SK-N-SH treated with all-trans-retinoic acid at 6 μM for 48 hours (cell line): ENCODE measurements at regions not wholly inside any gene's neighbourhood (a gene's known extent, or its start where the extent isn't known, plus 50 kb on each side); places are given as distances from the start of the nearest gene placed in this dataset.

Source experiments
- ATAC-seq: fragments of 200-7000 bp; cut with Tn5 transposase; 3 replicates; pipeline ENCODE4 v1.9.1; 2020; ENCODE audit warnings: mild to moderate bottlenecking, moderate library complexity
- ARNTL ChIP-seq: fragments of 450-650 bp; formaldehyde crosslinking; IDR thresholded peaks from 2 replicates; pipeline ENCODE4 v1.5.0; 2020; ENCODE audit warnings: low read depth, mild to moderate bottlenecking, moderate library complexity, borderline replicate concordance
- BACH2 ChIP-seq: fragments of 250-450 bp; sonication (Bioruptor Pico); IDR thresholded peaks from 2 replicates; pipeline ENCODE4 v1.9.0; 2021; ENCODE audit warnings: mild to moderate bottlenecking, borderline replicate concordance
- CSDC2 ChIP-seq: fragments of 250-450 bp; sonication (Bioruptor Pico); IDR thresholded peaks from 2 replicates; pipeline ENCODE4 v1.5.0; 2020; ENCODE audit warnings: mild to moderate bottlenecking, moderate library complexity
- ESRRG ChIP-seq: fragments of 250-450 bp; sonication (Bioruptor Pico); IDR thresholded peaks from 2 replicates; pipeline ENCODE4 v1.6.1; 2021; ENCODE audit warnings: mild to moderate bottlenecking
- GLIS3 ChIP-seq: fragments of 250-450 bp; sonication (Bioruptor Pico); IDR thresholded peaks from 2 replicates; pipeline ENCODE4 v1.5.0; 2020; ENCODE audit warnings: mild to moderate bottlenecking, moderate library complexity
- ISL1 ChIP-seq: fragments of 250-450 bp; sonication (Bioruptor Pico); IDR thresholded peaks from 2 replicates; pipeline ENCODE4 v2.1.2; 2022; ENCODE audit warnings: mild to moderate bottlenecking, moderate library complexity
- OSR1 ChIP-seq: fragments of 250-450 bp; sonication (Bioruptor Pico); IDR thresholded peaks from 2 replicates; pipeline ENCODE4 v1.8.0; 2022; ENCODE audit warnings: moderate library complexity, mild to moderate bottlenecking, inconsistent platforms
- PPARA ChIP-seq: fragments of 250-450 bp; sonication (Bioruptor Pico); IDR thresholded peaks from 2 replicates; pipeline ENCODE4 v1.5.0; 2020; ENCODE audit warnings: mild to moderate bottlenecking, borderline replicate concordance
- RARB ChIP-seq: fragments of 250-450 bp; sonication (Bioruptor Pico); IDR thresholded peaks from 2 replicates; pipeline ENCODE4 v1.8.0; 2021; ENCODE audit warnings: mild to moderate bottlenecking, moderate library complexity
- SNAI2 ChIP-seq: fragments of 250-450 bp; sonication (Bioruptor Pico); IDR thresholded peaks from 2 replicates; pipeline ENCODE4 v1.5.0; 2020; ENCODE audit warnings: mild to moderate bottlenecking, moderate library complexity
- TCF4 ChIP-seq: fragments of 250-450 bp; sonication (Bioruptor Pico); IDR thresholded peaks from 2 replicates; pipeline ENCODE4 v1.8.0; 2021; ENCODE audit warnings: mild to moderate bottlenecking, moderate library complexity, borderline replicate concordance
- TOX ChIP-seq: fragments of 250-450 bp; sonication (Bioruptor Pico); IDR thresholded peaks from 2 replicates; pipeline ENCODE4 v1.8.0; 2021; ENCODE audit warnings: mild to moderate bottlenecking, moderate library complexity, borderline replicate concordance
- ZC3H10 ChIP-seq: fragments of 250-450 bp; sonication (Bioruptor Pico); IDR thresholded peaks from 2 replicates; pipeline ENCODE4 v1.5.1; 2021; ENCODE audit warnings: mild to moderate bottlenecking, moderate library complexity
- ZFP3 ChIP-seq: fragments of 250-450 bp; sonication (Bioruptor Pico); IDR thresholded peaks from 2 replicates; pipeline ENCODE4 v1.5.0; 2020; ENCODE audit warnings: mild to moderate bottlenecking, moderate library complexity
- ZNF565 ChIP-seq: fragments of 450-650 bp; formaldehyde crosslinking; conservative IDR thresholded peaks from 2 replicates; pipeline ENCODE4 v1.5.0; 2020; ENCODE audit warnings: low read depth, mild to moderate bottlenecking, moderate library complexity
- ZNF70 ChIP-seq: fragments of 450-650 bp; formaldehyde crosslinking; IDR thresholded peaks from 2 replicates; pipeline ENCODE4 v1.5.0; 2020; ENCODE audit warnings: mild to moderate bottlenecking, moderate library complexity
- ZNF8 ChIP-seq: fragments of 450-650 bp; formaldehyde crosslinking; IDR thresholded peaks from 2 replicates; pipeline ENCODE4 v1.5.0; 2020; ENCODE audit warnings: mild to moderate bottlenecking, moderate library complexity
- TF ChIP-seq, protein P1 (sequence below): fragments of 250-450 bp; sonication (Bioruptor Pico); IDR thresholded peaks from 2 replicates; pipeline ENCODE4 v1.5.1; 2021; ENCODE audit warnings: mild to moderate bottlenecking, moderate library complexity
- TF ChIP-seq, protein P2 (sequence below): fragments of 250-450 bp; sonication (Bioruptor Pico); IDR thresholded peaks from 2 replicates; pipeline ENCODE4 v1.8.0; 2021; ENCODE audit warnings: low read depth, mild to moderate bottlenecking, moderate library complexity, borderline replicate concordance
- TF ChIP-seq, protein P3 (sequence below): fragments of 250-450 bp; sonication (Bioruptor Pico); IDR thresholded peaks from 2 replicates; pipeline ENCODE4 v1.5.0; 2020; ENCODE audit warnings: mild to moderate bottlenecking, moderate library complexity
- TF ChIP-seq, protein P4 (sequence below): fragments of 250-450 bp; sonication (Bioruptor Pico); IDR thresholded peaks from 2 replicates; pipeline ENCODE4 v1.5.1; 2020; ENCODE audit warnings: low read depth, mild to moderate bottlenecking, moderate library complexity
- TF ChIP-seq, protein P5 (sequence below): fragments of 250-450 bp; sonication (Bioruptor Pico); IDR thresholded peaks from 2 replicates; pipeline ENCODE4 v1.8.0; 2020; ENCODE audit warnings: mild to moderate bottlenecking, moderate library complexity, borderline replicate concordance

DNA sequence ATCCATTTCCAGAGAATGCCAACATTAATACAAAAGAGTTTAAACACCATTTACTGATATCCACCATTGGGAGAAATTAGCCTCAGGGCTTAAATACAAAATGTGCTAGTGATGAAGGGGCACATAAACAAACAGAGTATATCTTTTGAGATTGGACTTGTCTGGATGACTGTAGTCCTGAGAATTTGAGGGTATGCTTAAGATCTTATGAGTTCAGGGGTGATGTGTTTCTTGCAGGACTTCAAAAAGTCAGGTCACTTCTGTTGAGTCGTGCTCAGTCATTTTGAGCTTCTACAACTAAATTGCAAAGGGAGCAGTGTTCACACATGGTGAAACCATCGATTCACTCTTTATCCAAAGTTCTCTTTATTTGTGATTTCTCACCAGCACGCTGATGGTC lies 425.7 kb downstream of the ATP23 start:
- TF ChIP-seq CSDC2 (CRISPR knock-in tag), result no peak
- no peak for TF ChIP-seq ISL1 (CRISPR knock-in tag)
- TF ChIP-seq, protein P1, sequence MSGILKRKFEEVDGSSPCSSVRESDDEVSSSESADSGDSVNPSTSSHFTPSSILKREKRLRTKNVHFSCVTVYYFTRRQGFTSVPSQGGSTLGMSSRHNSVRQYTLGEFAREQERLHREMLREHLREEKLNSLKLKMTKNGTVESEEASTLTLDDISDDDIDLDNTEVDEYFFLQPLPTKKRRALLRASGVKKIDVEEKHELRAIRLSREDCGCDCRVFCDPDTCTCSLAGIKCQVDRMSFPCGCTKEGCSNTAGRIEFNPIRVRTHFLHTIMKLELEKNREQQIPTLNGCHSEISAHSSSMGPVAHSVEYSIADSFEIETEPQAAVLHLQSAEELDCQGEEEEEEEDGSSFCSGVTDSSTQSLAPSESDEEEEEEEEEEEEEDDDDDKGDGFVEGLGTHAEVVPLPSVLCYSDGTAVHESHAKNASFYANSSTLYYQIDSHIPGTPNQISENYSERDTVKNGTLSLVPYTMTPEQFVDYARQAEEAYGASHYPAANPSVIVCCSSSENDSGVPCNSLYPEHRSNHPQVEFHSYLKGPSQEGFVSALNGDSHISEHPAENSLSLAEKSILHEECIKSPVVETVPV, result no peak
- no peak for TF ChIP-seq ZNF70 (CRISPR knock-in tag)
- TF ChIP-seq ESRRG, result no peak
- TF ChIP-seq, protein P2, sequence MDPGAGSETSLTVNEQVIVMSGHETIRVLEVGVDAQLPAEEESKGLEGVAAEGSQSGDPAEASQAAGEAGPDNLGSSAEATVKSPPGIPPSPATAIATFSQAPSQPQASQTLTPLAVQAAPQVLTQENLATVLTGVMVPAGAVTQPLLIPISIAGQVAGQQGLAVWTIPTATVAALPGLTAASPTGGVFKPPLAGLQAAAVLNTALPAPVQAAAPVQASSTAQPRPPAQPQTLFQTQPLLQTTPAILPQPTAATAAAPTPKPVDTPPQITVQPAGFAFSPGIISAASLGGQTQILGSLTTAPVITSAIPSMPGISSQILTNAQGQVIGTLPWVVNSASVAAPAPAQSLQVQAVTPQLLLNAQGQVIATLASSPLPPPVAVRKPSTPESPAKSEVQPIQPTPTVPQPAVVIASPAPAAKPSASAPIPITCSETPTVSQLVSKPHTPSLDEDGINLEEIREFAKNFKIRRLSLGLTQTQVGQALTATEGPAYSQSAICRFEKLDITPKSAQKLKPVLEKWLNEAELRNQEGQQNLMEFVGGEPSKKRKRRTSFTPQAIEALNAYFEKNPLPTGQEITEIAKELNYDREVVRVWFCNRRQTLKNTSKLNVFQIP, result no peak
- no peak for TF ChIP-seq ZFP3 (CRISPR knock-in tag)
- no peak for TF ChIP-seq GLIS3
- no peak for TF ChIP-seq RARB (CRISPR knock-in tag)
- TF ChIP-seq, protein P3, sequence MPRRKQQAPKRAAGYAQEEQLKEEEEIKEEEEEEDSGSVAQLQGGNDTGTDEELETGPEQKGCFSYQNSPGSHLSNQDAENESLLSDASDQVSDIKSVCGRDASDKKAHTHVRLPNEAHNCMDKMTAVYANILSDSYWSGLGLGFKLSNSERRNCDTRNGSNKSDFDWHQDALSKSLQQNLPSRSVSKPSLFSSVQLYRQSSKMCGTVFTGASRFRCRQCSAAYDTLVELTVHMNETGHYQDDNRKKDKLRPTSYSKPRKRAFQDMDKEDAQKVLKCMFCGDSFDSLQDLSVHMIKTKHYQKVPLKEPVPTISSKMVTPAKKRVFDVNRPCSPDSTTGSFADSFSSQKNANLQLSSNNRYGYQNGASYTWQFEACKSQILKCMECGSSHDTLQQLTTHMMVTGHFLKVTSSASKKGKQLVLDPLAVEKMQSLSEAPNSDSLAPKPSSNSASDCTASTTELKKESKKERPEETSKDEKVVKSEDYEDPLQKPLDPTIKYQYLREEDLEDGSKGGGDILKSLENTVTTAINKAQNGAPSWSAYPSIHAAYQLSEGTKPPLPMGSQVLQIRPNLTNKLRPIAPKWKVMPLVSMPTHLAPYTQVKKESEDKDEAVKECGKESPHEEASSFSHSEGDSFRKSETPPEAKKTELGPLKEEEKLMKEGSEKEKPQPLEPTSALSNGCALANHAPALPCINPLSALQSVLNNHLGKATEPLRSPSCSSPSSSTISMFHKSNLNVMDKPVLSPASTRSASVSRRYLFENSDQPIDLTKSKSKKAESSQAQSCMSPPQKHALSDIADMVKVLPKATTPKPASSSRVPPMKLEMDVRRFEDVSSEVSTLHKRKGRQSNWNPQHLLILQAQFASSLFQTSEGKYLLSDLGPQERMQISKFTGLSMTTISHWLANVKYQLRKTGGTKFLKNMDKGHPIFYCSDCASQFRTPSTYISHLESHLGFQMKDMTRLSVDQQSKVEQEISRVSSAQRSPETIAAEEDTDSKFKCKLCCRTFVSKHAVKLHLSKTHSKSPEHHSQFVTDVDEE (CRISPR knock-in tag), result no peak
- TF ChIP-seq, protein P4, sequence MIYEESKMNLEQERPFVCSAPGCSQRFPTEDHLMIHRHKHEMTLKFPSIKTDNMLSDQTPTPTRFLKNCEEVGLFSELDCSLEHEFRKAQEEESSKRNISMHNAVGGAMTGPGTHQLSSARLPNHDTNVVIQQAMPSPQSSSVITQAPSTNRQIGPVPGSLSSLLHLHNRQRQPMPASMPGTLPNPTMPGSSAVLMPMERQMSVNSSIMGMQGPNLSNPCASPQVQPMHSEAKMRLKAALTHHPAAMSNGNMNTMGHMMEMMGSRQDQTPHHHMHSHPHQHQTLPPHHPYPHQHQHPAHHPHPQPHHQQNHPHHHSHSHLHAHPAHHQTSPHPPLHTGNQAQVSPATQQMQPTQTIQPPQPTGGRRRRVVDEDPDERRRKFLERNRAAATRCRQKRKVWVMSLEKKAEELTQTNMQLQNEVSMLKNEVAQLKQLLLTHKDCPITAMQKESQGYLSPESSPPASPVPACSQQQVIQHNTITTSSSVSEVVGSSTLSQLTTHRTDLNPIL (CRISPR knock-in tag), result no peak
- TF ChIP-seq SNAI2 (CRISPR knock-in tag), result no peak
- no peak for TF ChIP-seq ZNF8 (CRISPR knock-in tag)
- no peak for TF ChIP-seq ZC3H10 (CRISPR knock-in tag)
- no peak for TF ChIP-seq ZNF565 (CRISPR knock-in tag)
- no peak for TF ChIP-seq TOX
- TF ChIP-seq PPARA (CRISPR knock-in tag), result no peak
- TF ChIP-seq, all 23 proteins: peak for 0
- ATAC-seq, result no peak

DNA sequence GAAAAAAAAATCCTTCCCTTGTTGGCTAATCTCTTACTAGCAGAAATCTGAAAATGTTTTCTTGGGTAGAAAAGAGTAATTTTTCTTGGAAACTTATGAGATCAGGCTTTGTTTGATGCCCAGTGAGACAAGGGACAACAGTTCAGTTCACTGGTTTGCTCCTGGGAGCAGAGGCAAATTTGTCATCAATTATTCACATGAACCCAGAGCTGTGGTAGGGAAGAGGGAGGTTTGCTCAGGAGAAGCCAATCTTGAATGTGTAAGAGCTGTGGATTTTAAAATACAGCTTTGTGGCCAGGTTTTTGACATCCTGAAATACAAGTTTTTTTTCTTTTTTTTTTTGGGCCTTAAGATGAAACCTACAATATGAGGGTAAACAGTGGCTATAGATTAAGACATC lies 426.6 kb downstream of the ATP23 start:
- ATAC-seq, result no peak
- TF ChIP-seq SNAI2 (CRISPR knock-in tag) (no peak), OSR1 (no peak), PPARA (CRISPR knock-in tag) (no peak), ZNF70 (CRISPR knock-in tag) (no peak), ZC3H10 (CRISPR knock-in tag) (no peak), RARB (CRISPR knock-in tag) (no peak), ESRRG (no peak), ARNTL (CRISPR knock-in tag) (no peak), TCF4 (CRISPR knock-in tag) (no peak), ISL1 (CRISPR knock-in tag) (no peak), BACH2 (CRISPR knock-in tag) (no peak), ZFP3 (CRISPR knock-in tag) (no peak), GLIS3 (no peak), CSDC2 (CRISPR knock-in tag) (no peak), ZNF565 (CRISPR knock-in tag) (no peak)
- TF ChIP-seq, protein P4 (CRISPR knock-in tag), result no peak
- TF ChIP-seq, protein P1, result no peak
- TF ChIP-seq, protein P3 (CRISPR knock-in tag), result no peak
- TF ChIP-seq, protein P5, sequence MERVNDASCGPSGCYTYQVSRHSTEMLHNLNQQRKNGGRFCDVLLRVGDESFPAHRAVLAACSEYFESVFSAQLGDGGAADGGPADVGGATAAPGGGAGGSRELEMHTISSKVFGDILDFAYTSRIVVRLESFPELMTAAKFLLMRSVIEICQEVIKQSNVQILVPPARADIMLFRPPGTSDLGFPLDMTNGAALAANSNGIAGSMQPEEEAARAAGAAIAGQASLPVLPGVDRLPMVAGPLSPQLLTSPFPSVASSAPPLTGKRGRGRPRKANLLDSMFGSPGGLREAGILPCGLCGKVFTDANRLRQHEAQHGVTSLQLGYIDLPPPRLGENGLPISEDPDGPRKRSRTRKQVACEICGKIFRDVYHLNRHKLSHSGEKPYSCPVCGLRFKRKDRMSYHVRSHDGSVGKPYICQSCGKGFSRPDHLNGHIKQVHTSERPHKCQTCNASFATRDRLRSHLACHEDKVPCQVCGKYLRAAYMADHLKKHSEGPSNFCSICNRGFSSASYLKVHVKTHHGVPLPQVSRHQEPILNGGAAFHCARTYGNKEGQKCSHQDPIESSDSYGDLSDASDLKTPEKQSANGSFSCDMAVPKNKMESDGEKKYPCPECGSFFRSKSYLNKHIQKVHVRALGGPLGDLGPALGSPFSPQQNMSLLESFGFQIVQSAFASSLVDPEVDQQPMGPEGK (CRISPR knock-in tag), result no peak
- TF ChIP-seq, protein P2, result no peak
